ENCODE measurements at regions not wholly inside any gene's neighbourhood (a gene's known extent, or its start where the extent isn't known, plus 50 kb on each side); places are given as distances from the start of the nearest gene placed in this dataset.

GRCh38 chrX:39911278-39911897 lies 186.4 kb downstream of the BCOR start:
- H3K27ac ChIP-seq, result no peak overlapping the region
- DNase-seq (ENCODE audit: low read depth, low spot score), result no peak

DNA sequence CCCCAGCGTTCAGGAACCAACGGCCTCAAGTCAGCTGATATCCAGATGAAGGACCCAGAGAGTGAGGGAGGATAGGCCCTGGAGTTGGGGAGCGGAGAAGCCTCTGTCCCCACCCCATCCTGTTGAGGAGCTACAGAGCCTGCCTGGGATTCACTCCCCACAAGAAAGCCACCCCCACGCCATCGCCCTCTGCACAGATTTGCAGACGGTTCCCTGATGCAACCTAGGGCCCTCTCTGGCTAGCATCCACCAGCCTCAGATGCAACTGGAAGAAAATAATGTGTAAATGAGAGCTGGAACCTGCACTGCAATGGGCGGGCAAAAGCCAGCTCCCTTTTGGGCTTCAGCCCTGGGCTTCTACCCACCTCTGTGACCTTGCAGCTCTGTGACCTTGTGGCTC lies 185.6 kb downstream of the BCOR start:
- H3K27ac ChIP-seq, result no peak overlapping the region
- no peak for DNase-seq (ENCODE audit: low read depth, low spot score)

DNA sequence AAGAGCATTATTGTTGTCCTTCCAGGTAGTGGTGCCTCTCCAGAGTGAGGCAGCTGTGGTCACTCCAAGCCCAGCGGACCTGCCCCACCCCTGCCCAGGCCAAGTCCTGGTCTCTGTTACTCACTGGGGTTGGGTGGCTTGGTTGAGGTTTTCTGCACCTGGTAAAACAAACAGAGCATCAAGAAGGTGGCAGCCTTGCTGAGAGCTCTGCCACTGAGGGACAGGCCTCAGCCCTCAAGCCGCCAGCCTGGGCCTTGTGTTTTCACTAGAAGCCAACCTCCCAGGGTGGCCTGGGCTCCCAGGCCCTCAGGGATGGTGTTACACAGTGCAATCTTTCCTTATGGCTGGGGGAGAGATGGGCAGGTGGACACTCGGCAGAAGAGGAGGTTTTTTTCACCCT lies 182.7 kb downstream of the BCOR start:
- DNase-seq (ENCODE audit: low read depth, low spot score), result no peak
- no peak overlapping the region for H3K27ac ChIP-seq

- H3K27ac ChIP-seq, result no peak overlapping the region
- DNase-seq (ENCODE audit: low read depth, low spot score), result no peak
Observed at GRCh38 chrX:39915596-39915995, 182.2 kb downstream of the BCOR start.

- DNase-seq (ENCODE audit: low read depth, low spot score), result no peak
- H3K27ac ChIP-seq, result no peak overlapping the region
Observed at GRCh38 chrX:39921838-39922237, 175.9 kb downstream of the BCOR start.

GRCh38 chrX:39922488-39922887 lies 175.3 kb downstream of the BCOR start:
- DNase-seq (ENCODE audit: low read depth, low spot score), result no peak
- H3K27ac ChIP-seq, result no peak overlapping the region

DNA sequence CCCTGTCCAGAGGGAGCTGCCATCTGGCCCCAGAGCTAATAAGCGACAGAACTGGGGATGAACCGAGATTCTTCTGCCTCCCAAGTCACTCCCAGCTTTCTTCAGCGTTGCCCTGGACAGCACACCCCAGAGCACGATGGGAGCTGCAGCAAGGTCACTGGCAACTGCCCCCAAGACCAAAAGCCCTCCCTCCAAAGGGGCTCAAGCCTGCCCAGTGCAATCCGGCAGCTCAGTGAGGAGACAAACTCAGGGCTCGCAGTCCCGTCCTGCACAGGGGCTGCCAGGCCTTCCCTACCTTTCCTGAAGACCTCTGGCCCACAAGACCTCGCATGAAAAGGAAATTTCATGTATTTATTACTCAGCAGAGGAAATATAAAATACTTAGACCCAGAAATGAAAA lies 174.8 kb downstream of the BCOR start:
- DNase-seq (ENCODE audit: low read depth, low spot score), result no peak
- H3K27ac ChIP-seq, result no peak overlapping the region

DNA sequence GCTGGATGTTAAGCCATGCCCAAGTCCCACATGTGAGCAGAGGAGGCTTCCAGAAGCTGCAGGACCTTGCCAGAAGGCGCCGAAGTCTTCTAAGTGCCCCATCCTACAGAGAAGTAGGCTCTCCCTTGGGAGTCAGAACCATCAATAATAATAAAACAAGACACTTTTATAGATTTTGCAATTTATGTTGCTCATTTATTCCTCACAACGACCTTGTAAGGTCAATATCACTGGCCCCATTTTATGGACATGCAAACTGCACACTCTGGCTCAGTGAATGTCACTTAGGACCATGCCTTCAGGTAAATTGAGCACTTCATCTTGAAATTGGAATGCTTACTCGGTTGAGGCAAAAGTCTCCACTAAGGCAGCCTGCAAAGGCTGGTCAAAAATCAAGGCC lies 170.4 kb downstream of the BCOR start:
- DNase-seq (ENCODE audit: low read depth, low spot score), result no peak
- no peak overlapping the region for H3K27ac ChIP-seq

DNA sequence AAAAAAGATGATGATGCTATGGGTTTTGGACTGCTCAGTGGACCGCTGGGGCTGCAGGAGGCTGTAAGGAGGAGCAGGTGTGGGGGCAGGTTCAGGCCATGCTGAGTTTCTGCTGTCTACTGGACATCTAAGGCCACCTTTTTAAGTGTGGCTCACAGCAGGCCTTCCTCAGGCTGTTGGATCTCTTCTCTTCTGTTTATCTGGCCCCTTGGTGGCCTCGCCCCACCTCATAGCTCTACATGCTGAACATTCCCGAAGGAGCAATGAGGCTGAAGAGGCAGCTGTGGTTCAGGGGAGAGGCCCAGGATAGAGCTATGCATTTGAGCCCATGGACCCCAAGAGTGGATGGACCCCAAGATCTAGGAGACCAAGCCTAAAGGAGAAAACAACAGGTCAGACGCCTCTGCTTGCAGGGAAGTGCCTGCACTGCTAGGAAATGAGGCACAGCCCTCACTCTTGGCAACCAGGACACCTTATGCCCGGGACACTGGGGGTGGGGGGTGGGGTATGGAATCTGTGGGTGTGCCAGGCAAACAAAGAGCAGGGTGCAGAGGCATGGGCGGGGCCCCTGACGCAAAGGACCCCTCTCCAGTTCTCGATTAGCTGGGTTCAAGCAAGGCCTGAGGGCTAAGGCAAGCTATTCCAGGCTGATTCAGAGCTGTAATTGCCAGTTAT lies 168.9 kb downstream of the BCOR start:
- peak; percentile 10 for DNase-seq (ENCODE audit: low read depth, low spot score)
- no peak overlapping the region for H3K27ac ChIP-seq

DNA sequence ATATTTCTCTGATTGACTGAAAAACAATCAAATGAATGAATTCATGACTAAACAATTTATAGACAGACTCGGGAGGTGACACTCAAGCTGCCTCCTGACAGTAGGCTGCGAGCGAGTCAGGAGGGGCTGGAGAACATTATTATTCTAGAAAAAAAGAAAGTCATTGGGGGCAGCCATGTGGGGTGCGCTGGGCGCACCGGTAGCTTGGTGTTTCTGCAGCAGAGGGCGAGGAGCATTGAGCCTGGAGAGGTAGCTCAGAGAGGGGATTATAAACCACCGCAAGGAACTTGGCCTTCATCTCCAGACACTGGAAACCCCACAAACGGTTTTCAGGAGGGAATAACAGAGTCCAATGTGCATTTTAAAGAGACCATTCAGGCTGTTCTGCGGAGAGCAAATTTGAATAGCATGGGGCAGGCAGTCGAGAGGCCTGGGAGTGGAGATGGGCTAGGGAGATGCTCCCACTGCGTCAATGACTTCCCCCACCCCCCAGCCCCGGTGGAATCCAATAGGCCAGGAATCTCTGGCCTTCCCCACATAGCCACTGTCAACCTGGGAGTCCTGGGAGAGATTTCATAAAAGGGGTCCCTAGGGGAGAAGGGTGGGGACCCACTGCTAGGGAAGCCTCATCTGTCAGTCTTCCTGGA lies 168.3 kb downstream of the BCOR start:
- DNase-seq (ENCODE audit: low read depth, low spot score), result no peak
- no peak overlapping the region for H3K27ac ChIP-seq

DNA sequence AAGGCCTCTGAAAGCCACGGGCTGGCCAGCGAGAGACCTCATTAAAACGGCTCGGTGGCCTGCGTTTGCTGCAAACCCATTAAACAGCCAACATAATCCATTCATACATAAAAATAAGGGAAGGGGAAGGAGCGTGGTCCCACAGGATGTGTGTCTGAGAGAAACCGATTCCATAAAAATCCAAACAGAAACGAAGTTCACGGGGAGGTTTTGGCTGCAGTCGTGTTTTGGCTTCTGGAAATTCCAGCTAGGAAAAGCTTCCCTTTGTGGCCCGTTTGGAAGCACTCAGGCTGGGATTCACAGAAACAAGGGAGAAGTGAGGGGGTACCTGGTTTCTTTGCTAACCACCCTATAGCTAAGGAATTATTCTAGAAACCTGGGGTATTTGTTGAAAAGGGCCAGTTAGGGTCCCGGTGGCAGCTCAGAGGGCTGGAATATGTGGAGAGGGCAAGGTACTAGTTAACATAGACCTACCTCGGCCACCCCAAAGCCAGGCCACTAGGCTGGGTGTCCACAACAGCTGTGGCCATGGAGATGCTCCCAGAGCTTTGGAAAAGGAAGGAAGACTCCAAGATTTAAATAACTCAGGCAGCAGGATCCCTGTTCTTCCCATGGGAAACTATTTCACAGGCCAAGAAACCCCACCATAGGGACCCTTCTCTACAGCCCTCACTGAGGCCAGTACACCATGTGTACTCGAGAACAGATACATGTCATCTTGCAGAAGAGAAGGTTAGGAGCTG lies 166.8 kb downstream of the BCOR start:
- DNase-seq (ENCODE audit: low read depth, low spot score), result no peak
- no peak overlapping the region for H3K27ac ChIP-seq

DNA sequence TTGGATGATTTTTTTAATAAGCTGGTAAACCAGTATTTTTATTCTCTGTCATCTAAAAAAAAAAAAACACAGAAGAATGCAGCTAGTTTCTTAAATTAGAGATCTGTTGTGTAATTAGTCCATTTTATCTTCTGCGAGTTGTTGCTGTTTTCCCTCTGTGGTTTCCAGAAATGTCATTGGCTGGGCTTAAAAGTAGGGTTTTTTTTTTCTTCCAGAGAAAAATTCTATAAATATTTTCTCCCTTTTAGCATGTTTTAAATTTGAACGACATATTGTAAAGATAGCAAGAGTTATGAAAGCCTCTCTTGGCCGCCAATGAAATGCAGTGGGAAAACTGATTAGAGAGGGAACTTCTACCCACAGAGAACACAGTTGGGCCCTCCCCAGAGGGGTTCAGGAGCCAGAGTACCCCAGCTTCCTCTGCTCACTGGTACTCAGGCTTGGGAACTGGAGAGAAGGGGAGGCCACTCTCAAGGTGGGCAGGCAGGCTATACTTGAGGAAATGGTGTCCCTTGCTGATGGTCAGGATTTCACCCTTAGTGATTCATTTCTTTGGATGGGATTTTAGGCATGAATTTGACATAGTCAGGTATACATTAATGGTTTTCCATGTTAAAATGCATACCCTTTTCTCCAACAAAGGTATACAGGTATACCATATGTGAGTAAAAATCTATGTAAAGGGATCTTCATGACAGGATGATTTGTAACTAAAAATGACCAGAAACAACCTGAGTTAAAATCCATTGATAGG lies 166.1 kb downstream of the BCOR start:
- no peak for DNase-seq (ENCODE audit: low read depth, low spot score)
- no peak overlapping the region for H3K27ac ChIP-seq

DNA sequence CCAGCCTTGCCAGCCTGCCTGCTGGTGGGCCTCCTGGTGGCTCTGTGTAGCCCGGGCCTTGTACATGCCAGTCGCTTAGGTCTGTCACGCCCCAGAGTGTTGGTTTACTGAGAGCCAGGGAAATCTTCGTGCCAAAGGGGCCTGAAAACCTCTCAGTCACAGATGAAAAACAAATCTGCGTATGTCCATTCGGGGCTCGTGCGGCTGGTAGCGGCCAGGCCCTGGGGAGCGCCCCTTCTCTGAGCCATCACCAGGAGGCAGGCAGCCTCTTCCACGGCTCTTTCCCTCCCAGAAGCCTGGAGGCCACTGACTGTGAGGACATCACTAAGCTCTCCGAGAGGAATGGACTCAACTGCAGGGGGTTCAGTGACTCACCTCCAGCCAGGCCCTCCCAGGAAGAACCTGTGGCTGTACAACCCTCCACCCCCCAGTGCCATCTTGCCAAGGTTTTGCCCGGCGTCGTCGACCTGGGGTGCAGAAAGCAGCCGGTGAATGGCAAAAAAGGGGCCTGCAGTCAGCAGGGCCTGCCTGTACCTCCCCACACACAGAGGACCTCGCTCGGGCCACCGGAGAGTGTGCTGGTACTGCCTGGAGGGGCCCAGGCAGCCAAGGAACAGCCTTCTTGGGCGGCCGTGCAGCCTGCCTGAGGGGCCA lies 162.2 kb downstream of the BCOR start:
- DNase-seq (ENCODE audit: low read depth, low spot score), result no peak
- H3K27ac ChIP-seq, result no peak overlapping the region

- H3K27ac ChIP-seq, result no peak overlapping the region
- DNase-seq (ENCODE audit: low read depth, low spot score), result no peak
Observed at GRCh38 chrX:39936886-39937770, 160.6 kb downstream of the BCOR start.

DNA sequence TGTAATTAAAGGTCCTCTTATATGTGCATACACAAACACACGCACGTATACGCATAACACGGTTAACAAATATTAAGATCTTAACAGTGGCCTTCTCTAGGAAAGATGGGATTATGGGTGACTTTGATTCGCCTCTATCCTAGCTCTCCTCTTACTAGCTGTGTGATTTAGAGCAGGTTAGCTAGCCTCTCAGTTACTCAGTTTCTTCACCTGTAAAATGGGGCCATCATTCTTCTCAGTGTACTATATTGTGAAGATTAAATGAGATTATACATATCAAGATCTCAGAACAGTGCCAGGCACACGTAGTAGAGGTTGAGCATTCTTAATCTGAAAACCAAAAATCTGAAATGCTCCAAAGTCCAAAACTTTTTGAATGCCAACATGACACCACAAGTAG lies 159.3 kb downstream of the BCOR start:
- no peak overlapping the region for H3K27ac ChIP-seq

GRCh38 chrX:39939678-39940077 lies 158.1 kb downstream of the BCOR start:
- no peak overlapping the region for H3K27ac ChIP-seq
- DNase-seq (ENCODE audit: low read depth, low spot score), result no peak

More for the DNA sequence above, 159.3 kb downstream of the BCOR start:
- no peak for DNase-seq (ENCODE audit: low read depth, low spot score)

GRCh38 chrX:39941332-39941920 lies 156.3 kb downstream of the BCOR start:
- no peak overlapping the region for H3K27ac ChIP-seq
- DNase-seq (ENCODE audit: low read depth, low spot score), result no peak

DNA sequence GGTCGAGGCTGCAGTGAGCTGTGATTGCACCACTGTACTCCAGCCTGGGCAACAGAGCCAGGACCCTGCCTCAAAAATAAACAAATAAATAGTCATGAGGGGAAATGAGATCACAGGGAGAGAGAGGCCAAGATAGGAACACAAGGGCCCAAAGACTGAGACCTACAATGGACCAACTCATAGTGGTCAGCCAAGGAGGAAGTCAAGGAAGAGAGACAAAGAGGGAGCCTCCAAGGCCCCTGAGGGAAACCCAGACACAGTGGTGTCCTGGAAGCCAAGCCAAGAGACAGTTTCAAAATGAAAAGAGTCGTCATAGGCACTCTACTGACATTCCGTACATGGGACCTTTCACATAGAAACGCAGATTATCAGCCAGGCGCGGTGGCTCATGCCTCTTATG lies 153.3 kb downstream of the BCOR start:
- no peak overlapping the region for H3K27ac ChIP-seq
- DNase-seq (ENCODE audit: low read depth, low spot score), result no peak

DNA sequence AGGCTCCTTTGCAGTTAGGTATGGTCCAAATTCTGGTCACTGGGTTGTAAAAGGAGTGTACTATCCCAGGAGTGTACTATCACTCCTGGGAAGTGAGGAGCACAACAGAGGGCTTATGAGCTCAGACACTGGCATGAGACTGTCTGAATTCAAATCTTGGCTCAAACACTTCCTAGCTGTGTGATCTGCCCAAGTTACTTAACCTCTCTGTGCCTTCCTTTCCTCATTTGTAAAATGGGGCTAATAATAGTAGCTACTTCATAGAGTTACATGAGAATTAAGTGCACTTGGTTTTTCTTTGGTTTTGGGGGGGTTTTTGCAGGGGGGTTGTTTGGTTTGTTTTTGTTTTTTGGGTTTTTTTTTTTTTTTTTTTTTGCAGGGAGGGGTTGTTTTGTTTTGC lies 152.0 kb downstream of the BCOR start:
- DNase-seq (ENCODE audit: low read depth, low spot score), result no peak
- no peak overlapping the region for H3K27ac ChIP-seq
